ENCODE measurements at regions not wholly inside any gene's neighbourhood (a gene's known extent, or its start where the extent isn't known, plus 50 kb on each side); places are given as distances from the start of the nearest gene placed in this dataset.

DNA sequence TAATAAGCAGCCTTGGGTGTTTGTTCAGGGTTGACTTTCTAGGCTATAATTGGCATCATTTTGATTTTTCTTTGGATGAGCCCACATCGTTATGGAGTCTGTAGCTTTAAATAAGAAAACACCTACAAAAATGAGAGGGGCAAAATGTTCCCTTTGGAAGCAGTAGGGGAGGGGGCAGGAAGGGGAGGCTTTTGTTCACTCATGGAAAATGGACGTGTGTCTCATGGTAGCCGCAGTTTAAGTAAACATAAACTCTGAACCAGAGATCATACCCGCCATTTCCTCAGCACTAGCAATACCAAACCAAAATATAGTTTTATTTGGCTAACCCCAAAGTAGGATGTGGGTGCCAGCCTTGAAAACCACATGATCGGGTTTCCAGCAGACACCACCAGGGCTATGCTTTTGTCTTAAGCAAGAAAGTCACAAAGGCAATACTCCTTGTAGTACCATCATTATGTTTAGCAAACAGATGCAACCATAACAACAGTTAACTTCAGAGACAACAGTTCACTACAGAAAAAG, 572.5 kb upstream of the JAG1 start:
- ATAC-seq: no peak
- TF ChIP-seq, protein P1, sequence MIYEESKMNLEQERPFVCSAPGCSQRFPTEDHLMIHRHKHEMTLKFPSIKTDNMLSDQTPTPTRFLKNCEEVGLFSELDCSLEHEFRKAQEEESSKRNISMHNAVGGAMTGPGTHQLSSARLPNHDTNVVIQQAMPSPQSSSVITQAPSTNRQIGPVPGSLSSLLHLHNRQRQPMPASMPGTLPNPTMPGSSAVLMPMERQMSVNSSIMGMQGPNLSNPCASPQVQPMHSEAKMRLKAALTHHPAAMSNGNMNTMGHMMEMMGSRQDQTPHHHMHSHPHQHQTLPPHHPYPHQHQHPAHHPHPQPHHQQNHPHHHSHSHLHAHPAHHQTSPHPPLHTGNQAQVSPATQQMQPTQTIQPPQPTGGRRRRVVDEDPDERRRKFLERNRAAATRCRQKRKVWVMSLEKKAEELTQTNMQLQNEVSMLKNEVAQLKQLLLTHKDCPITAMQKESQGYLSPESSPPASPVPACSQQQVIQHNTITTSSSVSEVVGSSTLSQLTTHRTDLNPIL (CRISPR knock-in tag; IDR thresholded peaks at IDR 0.05; ENCODE audit: low read depth): no peak
- no peak for TF ChIP-seq ARNTL (CRISPR knock-in tag; IDR thresholded peaks at IDR 0.05; ENCODE audit: borderline replicate concordance, low read depth)
- TF ChIP-seq ZFP30 (CRISPR knock-in tag; IDR thresholded peaks at IDR 0.05): no peak
- TF ChIP-seq TCF4 (CRISPR knock-in tag; IDR thresholded peaks at IDR 0.05; ENCODE audit: borderline replicate concordance): no peak
- no peak for TF ChIP-seq ZNF565 (CRISPR knock-in tag; conservative IDR thresholded peaks at IDR 0.05; ENCODE audit: low read depth)

DNA sequence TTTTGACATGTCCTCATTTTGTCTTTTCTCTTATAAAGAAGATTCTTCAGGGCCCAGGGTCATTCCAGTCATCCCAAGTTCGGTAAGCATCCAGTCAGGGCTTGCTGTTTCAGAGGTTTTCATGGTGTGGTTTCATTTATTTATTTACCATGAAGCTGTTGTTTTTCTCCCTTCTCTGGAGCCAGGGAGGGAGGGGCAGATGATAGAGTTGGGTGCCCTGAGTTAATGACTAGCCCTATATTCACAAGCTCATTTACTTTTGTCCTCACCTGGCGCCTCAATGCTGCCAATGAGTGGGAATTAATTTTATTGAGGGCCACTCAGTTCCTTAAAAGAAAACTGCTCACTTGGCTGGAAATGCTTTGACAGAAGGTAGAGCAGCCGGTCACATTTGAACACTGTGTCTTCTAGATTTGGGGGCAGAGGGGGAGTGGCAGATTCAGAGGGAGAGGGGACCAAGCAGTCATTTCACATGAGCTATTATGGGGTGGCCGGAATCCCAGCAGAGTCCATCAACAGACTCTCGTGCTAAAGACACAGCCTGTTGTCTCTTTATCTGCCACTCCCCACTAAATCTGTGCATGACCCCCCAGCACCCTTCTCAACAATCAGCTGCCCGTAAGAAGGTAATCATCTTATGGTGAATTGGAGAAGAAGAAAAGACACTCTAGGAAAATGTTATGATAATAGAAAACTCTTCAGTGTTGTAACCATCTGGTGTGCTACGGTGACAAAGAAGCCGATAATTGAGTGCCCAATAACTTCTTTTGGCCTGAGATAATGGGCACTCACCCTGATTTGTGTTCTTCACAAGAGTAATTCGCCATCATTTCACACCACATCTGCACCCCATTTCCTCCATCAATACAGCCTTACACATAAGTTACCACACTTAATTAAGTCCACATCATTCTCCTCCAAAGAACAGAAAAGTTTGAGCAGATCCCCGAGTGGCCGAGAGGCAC, 573.5 kb upstream of the JAG1 start:
- ATAC-seq: no peak
- TF ChIP-seq GLIS3 (CRISPR knock-in tag; IDR thresholded peaks at IDR 0.05) (no peak), TOX (CRISPR knock-in tag; IDR thresholded peaks at IDR 0.05; ENCODE audit: borderline replicate concordance) (no peak), BACH2 (CRISPR knock-in tag; IDR thresholded peaks at IDR 0.05; ENCODE audit: borderline replicate concordance) (no peak), RARB (CRISPR knock-in tag; IDR thresholded peaks at IDR 0.05) (no peak), PPARA (CRISPR knock-in tag; IDR thresholded peaks at IDR 0.05; ENCODE audit: borderline replicate concordance) (no peak), ESRRG (CRISPR knock-in tag; IDR thresholded peaks at IDR 0.05) (no peak), ARNTL (CRISPR knock-in tag; IDR thresholded peaks at IDR 0.05; ENCODE audit: borderline replicate concordance, low read depth) (no peak), SNAI2 (CRISPR knock-in tag; IDR thresholded peaks at IDR 0.05) (no peak), ZC3H10 (CRISPR knock-in tag; IDR thresholded peaks at IDR 0.05) (no peak), TCF4 (CRISPR knock-in tag; IDR thresholded peaks at IDR 0.05; ENCODE audit: borderline replicate concordance) (no peak), ZNF70 (CRISPR knock-in tag; IDR thresholded peaks at IDR 0.05) (no peak), ZNF8 (CRISPR knock-in tag; IDR thresholded peaks at IDR 0.05) (no peak), ZFP30 (CRISPR knock-in tag; IDR thresholded peaks at IDR 0.05) (no peak)
- TF ChIP-seq, protein P1 (CRISPR knock-in tag; IDR thresholded peaks at IDR 0.05; ENCODE audit: low read depth): no peak
- TF ChIP-seq, protein P2, sequence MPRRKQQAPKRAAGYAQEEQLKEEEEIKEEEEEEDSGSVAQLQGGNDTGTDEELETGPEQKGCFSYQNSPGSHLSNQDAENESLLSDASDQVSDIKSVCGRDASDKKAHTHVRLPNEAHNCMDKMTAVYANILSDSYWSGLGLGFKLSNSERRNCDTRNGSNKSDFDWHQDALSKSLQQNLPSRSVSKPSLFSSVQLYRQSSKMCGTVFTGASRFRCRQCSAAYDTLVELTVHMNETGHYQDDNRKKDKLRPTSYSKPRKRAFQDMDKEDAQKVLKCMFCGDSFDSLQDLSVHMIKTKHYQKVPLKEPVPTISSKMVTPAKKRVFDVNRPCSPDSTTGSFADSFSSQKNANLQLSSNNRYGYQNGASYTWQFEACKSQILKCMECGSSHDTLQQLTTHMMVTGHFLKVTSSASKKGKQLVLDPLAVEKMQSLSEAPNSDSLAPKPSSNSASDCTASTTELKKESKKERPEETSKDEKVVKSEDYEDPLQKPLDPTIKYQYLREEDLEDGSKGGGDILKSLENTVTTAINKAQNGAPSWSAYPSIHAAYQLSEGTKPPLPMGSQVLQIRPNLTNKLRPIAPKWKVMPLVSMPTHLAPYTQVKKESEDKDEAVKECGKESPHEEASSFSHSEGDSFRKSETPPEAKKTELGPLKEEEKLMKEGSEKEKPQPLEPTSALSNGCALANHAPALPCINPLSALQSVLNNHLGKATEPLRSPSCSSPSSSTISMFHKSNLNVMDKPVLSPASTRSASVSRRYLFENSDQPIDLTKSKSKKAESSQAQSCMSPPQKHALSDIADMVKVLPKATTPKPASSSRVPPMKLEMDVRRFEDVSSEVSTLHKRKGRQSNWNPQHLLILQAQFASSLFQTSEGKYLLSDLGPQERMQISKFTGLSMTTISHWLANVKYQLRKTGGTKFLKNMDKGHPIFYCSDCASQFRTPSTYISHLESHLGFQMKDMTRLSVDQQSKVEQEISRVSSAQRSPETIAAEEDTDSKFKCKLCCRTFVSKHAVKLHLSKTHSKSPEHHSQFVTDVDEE (CRISPR knock-in tag; IDR thresholded peaks at IDR 0.05): no peak
- TF ChIP-seq, protein P3, sequence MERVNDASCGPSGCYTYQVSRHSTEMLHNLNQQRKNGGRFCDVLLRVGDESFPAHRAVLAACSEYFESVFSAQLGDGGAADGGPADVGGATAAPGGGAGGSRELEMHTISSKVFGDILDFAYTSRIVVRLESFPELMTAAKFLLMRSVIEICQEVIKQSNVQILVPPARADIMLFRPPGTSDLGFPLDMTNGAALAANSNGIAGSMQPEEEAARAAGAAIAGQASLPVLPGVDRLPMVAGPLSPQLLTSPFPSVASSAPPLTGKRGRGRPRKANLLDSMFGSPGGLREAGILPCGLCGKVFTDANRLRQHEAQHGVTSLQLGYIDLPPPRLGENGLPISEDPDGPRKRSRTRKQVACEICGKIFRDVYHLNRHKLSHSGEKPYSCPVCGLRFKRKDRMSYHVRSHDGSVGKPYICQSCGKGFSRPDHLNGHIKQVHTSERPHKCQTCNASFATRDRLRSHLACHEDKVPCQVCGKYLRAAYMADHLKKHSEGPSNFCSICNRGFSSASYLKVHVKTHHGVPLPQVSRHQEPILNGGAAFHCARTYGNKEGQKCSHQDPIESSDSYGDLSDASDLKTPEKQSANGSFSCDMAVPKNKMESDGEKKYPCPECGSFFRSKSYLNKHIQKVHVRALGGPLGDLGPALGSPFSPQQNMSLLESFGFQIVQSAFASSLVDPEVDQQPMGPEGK (CRISPR knock-in tag; IDR thresholded peaks at IDR 0.05; ENCODE audit: borderline replicate concordance): no peak

DNA sequence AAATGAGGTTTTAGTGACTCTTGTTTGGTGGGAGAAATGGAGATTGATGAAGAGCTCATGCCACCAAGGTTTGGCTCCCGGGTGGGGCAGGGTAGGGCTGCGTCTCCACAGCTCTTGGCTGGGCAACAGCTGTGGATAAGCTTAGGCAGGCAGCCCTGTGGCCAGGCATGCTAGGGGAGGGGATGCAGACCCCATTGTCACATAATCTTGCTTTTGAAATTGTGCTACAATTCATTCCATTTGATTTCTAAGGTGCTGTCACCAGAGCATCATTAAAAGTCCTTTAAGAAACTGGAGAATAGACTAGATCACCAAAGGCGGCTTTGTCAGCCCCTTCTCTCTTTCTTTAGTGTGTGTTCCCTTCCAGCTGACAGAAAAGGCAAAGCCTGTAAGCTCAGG, 574.2 kb upstream of the JAG1 start:
- ATAC-seq: no peak
- TF ChIP-seq BACH2 (CRISPR knock-in tag; IDR thresholded peaks at IDR 0.05; ENCODE audit: borderline replicate concordance): no peak
- TF ChIP-seq, protein P3 (CRISPR knock-in tag; IDR thresholded peaks at IDR 0.05; ENCODE audit: borderline replicate concordance): no peak
- TF ChIP-seq GLIS3 (CRISPR knock-in tag; IDR thresholded peaks at IDR 0.05): no peak
- TF ChIP-seq ZNF8 (CRISPR knock-in tag; IDR thresholded peaks at IDR 0.05): no peak
- TF ChIP-seq, protein P4, sequence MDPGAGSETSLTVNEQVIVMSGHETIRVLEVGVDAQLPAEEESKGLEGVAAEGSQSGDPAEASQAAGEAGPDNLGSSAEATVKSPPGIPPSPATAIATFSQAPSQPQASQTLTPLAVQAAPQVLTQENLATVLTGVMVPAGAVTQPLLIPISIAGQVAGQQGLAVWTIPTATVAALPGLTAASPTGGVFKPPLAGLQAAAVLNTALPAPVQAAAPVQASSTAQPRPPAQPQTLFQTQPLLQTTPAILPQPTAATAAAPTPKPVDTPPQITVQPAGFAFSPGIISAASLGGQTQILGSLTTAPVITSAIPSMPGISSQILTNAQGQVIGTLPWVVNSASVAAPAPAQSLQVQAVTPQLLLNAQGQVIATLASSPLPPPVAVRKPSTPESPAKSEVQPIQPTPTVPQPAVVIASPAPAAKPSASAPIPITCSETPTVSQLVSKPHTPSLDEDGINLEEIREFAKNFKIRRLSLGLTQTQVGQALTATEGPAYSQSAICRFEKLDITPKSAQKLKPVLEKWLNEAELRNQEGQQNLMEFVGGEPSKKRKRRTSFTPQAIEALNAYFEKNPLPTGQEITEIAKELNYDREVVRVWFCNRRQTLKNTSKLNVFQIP (CRISPR knock-in tag; IDR thresholded peaks at IDR 0.05; ENCODE audit: borderline replicate concordance, low read depth): no peak
- TF ChIP-seq, protein P2 (CRISPR knock-in tag; IDR thresholded peaks at IDR 0.05): no peak
- TF ChIP-seq ZC3H10 (CRISPR knock-in tag; IDR thresholded peaks at IDR 0.05): no peak
- no peak for TF ChIP-seq TOX (CRISPR knock-in tag; IDR thresholded peaks at IDR 0.05; ENCODE audit: borderline replicate concordance)
- no peak for TF ChIP-seq ZFP30 (CRISPR knock-in tag; IDR thresholded peaks at IDR 0.05)
